Cardiac fibroblast (primary cell): ENCODE measurements at regions not wholly inside any gene's neighbourhood (a gene's known extent, or its start where the extent isn't known, plus 50 kb on each side); places are given as distances from the start of the nearest gene placed in this dataset.

ENCODE experiments used
- DNase-seq, 2 donors: peaks; one replicate each; pipeline versions ENCODE4 v3.0.0 to v3.0.0-alpha.2; 2010; ENCODE audit warnings: low read depth in 2 of 2
- H3K4me3 ChIP-seq, 2 donors: replicated peaks in 1 of 2; 1 replicate in 1 of 2; 2 replicates in 1 of 2; pipeline ENCODE4 v1.5.1; 2011; ENCODE audit warnings: low read depth in 2 of 2, low read length in 2 of 2, mild to moderate bottlenecking in 2 of 2, moderate library complexity in 1 of 2
- TF ChIP-seq, protein P1 (sequence below): IDR thresholded peaks from one replicate; pipeline ENCODE4 v1.5.1; 2011; ENCODE audit warnings: low read depth, mild to moderate bottlenecking, low read length, inconsistent platforms

- no peak for DNase-seq
- H3K4me3 ChIP-seq, result no peak overlapping the region
- TF ChIP-seq, protein P1, sequence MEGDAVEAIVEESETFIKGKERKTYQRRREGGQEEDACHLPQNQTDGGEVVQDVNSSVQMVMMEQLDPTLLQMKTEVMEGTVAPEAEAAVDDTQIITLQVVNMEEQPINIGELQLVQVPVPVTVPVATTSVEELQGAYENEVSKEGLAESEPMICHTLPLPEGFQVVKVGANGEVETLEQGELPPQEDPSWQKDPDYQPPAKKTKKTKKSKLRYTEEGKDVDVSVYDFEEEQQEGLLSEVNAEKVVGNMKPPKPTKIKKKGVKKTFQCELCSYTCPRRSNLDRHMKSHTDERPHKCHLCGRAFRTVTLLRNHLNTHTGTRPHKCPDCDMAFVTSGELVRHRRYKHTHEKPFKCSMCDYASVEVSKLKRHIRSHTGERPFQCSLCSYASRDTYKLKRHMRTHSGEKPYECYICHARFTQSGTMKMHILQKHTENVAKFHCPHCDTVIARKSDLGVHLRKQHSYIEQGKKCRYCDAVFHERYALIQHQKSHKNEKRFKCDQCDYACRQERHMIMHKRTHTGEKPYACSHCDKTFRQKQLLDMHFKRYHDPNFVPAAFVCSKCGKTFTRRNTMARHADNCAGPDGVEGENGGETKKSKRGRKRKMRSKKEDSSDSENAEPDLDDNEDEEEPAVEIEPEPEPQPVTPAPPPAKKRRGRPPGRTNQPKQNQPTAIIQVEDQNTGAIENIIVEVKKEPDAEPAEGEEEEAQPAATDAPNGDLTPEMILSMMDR, result no peak
Observed at GRCh38 chr11:45396394-45396793, 110.3 kb upstream of the SYT13 start.

DNA sequence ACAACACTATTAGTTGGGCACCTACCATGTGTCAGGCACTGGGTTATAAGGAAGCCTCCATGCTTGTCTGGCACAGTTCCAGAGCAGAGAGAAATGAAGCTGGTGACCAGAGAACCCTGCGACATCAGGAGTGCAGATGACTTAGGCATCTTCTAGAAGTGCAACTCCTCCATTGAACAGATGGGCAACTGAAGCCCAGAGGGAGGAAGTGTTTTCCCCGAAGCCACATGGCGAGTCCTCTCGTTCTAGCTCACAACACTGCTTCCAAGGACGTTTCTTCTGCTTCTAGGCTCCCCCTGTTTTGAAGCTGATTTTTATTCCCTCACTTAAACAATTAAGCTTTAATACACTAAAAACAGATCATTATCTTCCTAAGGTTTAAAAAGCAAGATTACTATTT lies 109.8 kb upstream of the SYT13 start:
- no peak for DNase-seq
- no peak overlapping the region for H3K4me3 ChIP-seq
- TF ChIP-seq, protein P1, result no peak

- no peak for DNase-seq
- H3K4me3 ChIP-seq, result no peak overlapping the region
- TF ChIP-seq, protein P1, result no peak
Observed at GRCh38 chr11:45395421-45395820, 109.3 kb upstream of the SYT13 start.

DNA sequence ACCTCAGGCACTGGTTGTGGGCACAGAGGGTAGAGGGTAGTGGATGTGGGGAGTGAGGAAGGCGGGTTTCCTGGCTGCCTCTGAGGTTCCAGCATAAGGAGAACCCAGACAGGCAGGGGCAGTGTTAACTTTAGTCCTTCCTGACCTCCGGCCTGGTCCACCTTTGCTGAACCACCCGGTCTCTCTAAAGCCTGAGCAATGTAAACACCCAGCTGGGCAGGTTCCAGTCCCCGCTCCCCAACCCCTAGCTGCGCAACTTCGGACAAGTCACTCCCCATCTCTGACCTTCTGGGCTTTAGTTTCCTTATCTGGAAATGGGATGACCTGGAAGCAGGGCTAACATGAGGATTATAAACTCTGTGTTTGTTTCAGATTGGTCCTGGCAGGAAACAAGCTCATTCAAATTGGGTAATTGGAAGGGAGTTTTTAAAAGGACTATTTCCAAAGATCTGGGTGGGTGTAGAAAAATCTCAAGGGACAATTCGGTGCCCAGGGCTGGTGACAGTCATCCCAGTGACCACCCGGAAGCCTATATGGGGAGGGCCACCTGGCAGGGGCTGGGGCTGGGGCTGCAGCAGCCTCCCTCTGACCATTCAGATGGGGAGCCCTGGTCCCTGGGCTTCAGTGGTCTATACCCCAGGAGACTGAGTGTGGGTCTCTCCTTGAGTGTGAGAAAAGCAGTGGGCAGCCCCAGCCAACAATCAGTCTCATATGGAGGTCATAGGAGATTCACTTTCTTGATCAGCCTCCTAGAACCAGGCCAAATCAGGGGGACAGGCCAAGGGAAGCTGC lies 108.3 kb upstream of the SYT13 start:
- TF ChIP-seq, protein P1, result no peak
- DNase-seq, result no peak
- no peak overlapping the region for H3K4me3 ChIP-seq

DNA sequence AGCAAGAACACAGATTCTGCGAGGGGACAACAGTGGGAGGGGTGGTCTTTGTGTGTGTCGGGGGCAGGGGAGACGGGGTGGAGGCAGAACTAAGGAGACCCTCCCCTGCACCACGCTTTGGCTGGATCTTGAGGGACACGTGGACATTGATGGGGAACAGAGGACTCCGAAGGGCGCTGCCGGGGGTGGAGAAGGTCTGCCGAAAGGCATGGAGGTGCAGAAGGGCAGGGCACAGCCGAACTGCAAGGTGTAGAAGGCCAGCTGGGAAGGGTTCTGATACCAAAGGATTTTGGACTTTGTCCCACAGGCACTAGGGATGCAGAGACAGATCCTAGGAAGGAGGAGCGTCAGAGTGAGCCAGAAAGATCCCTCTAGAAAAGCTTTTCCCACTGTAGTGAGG lies 107.7 kb upstream of the SYT13 start:
- no peak overlapping the region for H3K4me3 ChIP-seq
- no peak for DNase-seq
- TF ChIP-seq, protein P1, result no peak

DNA sequence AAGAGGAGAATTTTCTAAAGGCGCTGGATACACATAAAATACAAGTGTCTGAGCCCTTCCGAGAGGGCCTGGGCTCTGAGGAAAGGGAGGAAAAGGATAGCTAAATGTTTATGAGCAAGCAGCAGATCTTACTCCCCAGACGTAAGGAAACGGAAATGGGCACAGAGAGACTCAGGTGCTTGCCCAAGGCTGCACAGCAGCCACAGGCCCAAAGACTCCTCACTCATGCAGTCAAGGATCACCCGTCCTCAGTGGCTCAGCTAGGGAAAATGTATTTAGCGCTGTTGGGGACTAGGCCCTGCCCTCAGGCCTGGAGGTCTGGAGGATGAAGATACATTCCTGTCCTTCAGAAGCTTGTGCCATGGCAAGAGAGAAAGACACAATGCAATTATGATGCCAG lies 107.2 kb upstream of the SYT13 start:
- no peak for DNase-seq
- H3K4me3 ChIP-seq, result no peak overlapping the region
- TF ChIP-seq, protein P1, result no peak

- DNase-seq, result no peak
- H3K4me3 ChIP-seq, result no peak overlapping the region
- TF ChIP-seq, protein P1, result no peak
Observed at GRCh38 chr11:45392591-45393091, 106.5 kb upstream of the SYT13 start.
